GM12875 (cell line): ENCODE measurements at regions not wholly inside any gene's neighbourhood (a gene's known extent, or its start where the extent isn't known, plus 50 kb on each side); places are given as distances from the start of the nearest gene placed in this dataset.

ENCODE experiments used
- H3K4me3 ChIP-seq: one replicate; pipeline ENCODE4 v1.5.1; 2011; ENCODE audit warnings: low read depth, low read length, control low read depth
- TF ChIP-seq, protein P1 (sequence below): IDR thresholded peaks from 2 replicates; pipeline ENCODE4 v1.5.1; 2011; ENCODE audit warnings: low read depth, mild to moderate bottlenecking, control low read depth, inconsistent platforms, low read length, moderate library complexity, borderline replicate concordance; ENCODE audit not compliant: insufficient read depth

DNA sequence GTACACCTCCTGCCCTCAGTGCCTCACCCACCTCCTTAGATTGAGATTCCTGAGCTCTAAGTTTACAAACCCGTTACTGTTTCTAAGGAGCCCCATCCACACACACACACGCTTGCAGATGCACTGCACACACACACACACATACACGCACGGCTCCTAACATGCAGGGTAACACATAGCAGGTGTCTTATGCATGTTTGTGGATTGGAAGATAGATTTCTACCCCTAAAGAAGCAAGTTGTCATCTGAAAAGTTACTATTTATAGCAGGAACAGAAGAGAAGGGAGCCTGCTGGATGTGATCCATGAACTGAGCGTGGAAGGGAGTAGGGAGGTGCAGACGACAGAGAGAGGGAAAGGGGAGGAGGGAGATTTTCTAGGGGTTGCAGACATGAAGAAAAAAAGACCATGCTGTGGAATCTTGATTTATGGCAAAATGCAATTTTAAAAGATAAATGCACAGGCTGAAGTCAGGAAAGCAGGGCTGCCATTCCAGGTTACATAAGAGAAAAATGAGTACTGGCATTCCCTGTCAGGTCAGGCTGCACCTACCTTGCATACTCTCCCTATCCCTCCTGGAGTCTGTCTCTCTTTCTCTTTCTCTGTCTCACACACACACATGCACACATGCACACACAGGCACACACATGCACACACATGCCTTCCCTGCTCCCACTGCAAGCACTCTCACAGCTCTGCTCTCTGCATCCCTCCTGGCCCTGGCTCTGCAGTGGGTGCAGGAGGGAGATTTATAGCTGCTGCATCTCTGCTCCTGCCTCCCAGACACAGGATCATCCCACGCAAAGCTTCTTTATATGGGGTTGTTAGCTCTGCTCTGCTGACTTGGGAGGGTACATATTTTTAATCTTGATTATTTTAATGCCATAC lies 192.6 kb upstream of the MYT1L start:
- no peak overlapping the region for H3K4me3 ChIP-seq
- TF ChIP-seq, protein P1, sequence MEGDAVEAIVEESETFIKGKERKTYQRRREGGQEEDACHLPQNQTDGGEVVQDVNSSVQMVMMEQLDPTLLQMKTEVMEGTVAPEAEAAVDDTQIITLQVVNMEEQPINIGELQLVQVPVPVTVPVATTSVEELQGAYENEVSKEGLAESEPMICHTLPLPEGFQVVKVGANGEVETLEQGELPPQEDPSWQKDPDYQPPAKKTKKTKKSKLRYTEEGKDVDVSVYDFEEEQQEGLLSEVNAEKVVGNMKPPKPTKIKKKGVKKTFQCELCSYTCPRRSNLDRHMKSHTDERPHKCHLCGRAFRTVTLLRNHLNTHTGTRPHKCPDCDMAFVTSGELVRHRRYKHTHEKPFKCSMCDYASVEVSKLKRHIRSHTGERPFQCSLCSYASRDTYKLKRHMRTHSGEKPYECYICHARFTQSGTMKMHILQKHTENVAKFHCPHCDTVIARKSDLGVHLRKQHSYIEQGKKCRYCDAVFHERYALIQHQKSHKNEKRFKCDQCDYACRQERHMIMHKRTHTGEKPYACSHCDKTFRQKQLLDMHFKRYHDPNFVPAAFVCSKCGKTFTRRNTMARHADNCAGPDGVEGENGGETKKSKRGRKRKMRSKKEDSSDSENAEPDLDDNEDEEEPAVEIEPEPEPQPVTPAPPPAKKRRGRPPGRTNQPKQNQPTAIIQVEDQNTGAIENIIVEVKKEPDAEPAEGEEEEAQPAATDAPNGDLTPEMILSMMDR: no peak

DNA sequence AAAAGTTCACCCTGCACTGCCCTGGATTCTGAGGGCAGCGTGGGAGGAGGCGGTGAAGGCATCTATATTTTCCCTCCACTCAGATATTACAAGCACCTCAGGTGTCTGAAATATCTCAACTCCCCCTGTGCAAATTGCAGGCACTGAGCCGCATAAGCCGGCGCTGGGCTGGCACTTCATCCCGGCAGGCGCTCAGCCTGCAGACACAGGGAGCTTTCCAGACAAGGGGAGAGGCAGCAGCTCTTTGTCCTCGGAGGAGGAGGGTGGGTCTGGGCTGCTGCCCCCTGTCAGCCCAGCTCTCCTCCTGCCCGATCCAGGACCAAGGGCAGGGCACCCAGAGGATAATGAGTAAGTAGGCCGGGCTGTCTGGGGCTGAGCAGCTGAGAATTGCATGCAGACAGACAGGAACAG lies 189.3 kb upstream of the MYT1L start:
- no peak overlapping the region for H3K4me3 ChIP-seq
- TF ChIP-seq, protein P1: no peak

DNA sequence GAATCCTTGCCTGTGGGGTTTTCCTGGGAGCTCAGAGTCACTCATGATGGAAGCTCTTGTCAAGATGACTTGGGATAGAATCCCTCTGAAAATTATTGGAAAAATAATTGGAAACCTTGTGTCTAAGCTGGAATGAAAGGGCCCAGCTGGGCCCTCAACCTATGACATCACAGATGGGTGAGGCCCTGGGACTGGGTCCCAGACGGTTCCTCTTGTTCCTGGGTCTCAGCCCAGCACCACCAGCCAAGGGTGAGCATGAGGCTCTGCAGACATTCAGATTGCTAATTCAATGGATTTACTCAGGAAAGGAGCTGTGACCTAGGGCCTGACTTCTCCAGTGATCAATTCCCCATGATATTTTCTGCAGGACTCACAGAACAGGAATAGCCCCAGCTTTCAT lies 188.3 kb upstream of the MYT1L start:
- TF ChIP-seq, protein P1: no peak
- H3K4me3 ChIP-seq: no peak overlapping the region

DNA sequence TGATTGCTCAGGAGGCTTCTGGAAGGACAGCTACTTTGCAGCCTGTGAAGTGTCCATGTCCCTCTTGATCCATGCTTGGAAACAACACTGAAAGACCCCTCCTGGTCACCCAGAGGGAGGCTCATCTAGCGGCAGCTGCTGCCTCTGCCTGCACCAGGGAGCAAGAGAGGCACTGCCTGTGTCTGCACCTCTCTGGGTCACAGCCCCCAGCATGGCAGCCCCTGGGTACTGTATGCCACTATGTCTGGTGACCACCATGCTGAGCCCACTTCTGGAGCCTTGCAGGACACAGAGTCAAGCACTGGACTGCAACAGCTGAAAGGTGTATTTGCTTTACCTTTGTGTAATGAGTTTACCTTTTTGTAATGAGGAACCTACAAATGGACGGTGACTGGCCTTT lies 186.3 kb upstream of the MYT1L start:
- H3K4me3 ChIP-seq: no peak overlapping the region
- TF ChIP-seq, protein P1: no peak

DNA sequence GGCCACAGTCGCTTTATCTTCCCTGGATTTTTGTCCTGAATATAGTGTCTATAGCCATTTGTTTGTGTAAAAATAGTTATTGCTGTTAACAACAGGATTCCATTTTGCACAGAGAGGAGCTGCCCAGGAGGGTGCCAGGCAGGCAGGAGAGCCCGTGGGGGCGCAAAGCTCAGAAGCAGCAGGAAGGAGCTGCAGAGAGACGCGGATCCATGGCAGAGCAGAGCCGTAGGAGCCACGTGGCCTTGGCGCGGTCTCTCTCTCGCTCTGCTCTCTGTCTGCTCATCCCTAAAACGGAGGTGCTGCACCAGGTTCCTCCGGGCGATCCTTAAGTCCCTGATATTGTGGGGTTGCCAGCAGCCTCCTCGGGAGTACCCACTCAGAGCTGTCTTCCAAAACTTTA lies 185.3 kb upstream of the MYT1L start:
- H3K4me3 ChIP-seq: no peak overlapping the region
- TF ChIP-seq, protein P1: no peak

DNA sequence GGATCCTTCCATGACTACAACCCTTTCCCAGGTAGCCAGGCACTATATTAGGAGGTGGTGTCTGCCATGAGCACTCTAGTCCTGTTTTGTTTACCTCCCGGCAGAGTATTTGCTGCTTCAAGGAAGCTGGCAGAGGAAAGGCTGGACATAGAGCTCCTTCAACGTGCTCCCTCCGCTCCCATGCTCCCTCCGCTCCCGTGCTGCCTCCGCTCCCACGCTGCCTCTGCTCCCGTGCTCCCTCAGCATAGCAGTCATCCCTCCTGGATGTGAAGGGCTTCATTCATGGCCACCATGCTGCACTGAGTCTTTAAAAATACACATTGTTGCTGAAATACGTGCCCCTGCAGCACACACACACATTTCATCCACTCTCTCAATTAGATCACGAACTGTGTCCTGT lies 181.9 kb upstream of the MYT1L start:
- TF ChIP-seq, protein P1: no peak

DNA sequence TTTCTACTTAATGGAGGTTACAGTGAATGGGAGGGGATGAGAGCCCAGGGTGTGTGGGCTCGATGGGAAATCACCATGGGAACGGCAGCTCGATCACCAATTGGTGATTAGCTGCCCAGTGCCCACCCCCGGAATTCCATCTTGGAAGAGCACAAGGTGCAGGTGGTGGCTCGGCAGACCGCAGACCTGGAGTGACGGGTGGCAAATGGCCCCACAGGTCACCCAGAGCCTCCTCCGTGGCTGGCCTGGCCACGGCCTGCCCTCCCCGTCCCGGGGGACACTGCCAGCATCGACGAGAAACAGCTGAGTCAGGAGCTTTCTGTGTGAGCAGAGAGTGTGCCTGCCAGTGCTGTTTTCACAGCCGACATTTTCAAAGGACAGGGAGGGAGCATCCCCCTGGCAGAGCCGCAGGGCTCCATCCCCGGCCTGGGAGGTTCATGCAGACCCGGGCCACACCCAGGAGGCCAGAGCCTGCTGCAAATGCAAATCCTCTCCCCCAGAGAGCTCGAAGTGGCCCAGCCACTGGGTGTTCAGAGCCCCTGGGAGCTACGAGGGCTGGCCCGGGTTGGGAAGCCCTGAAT lies 176.4 kb upstream of the MYT1L start:
- TF ChIP-seq, protein P1: no peak

More for the DNA sequence above, 181.9 kb upstream of the MYT1L start:
- no peak overlapping the region for H3K4me3 ChIP-seq

More for the DNA sequence above, 176.4 kb upstream of the MYT1L start:
- H3K4me3 ChIP-seq: no peak overlapping the region
